ENCODE measurements at regions not wholly inside any gene's neighbourhood (a gene's known extent, or its start where the extent isn't known, plus 50 kb on each side); places are given as distances from the start of the nearest gene placed in this dataset.

DNA sequence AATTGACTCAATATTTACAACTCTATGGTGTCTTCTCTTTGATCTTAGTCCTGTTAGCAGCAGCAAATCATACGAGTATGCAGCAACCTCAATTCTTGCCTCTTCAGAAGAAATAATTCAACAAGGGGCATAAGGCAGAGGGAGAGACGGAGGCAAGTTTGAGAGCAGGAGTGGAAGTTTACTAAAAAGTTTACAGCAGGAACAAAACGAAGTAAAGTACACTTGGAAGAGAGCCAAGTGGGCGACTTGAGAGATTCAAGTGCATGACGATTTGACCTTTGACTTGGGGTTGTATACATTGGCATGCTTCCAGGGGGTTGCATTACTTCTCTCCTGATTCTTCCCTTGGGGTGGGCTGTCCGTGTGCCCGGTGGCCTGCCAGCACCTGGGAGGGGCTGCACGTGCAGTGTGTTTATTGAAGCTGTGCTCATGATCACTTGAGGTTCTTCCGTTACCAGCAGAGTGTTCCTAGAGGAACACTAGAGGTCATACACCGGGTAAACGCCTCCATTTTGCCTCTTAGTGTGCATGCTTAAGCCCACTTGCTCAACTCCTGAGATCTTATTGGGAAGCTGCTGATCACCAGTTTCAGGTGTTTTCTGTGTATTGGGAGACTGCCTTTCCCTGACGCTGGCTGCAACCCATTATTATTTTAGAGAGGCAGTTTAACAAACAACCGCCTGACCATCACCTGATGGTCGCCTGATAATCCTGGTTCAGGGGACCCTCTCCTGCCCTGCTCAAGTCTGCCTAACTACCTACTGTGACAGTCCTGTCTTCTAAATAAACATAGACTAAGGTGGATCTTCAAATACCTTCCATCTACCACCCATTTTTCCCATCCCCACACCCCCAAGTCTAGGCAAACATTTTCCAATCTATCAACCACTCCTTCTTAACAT is 172.4 kb upstream of the MYLIP start:
- Histone ChIP-seq H3K36me3 (ENCODE audit: control insufficient read depth, insufficient read depth, low read length) (no peaks in the 10 kb centered on the region), H3K27me3 (ENCODE audit: control insufficient read depth, insufficient read depth, low read length) (no peaks in the 10 kb centered on the region), H3K4me3 (ENCODE audit: low read depth, low read length) (no peak overlapping the region)
- FAIRE-seq: no peak
- no peak for DNase-seq (ENCODE audit: low read depth)
- TF ChIP-seq, protein P1, sequence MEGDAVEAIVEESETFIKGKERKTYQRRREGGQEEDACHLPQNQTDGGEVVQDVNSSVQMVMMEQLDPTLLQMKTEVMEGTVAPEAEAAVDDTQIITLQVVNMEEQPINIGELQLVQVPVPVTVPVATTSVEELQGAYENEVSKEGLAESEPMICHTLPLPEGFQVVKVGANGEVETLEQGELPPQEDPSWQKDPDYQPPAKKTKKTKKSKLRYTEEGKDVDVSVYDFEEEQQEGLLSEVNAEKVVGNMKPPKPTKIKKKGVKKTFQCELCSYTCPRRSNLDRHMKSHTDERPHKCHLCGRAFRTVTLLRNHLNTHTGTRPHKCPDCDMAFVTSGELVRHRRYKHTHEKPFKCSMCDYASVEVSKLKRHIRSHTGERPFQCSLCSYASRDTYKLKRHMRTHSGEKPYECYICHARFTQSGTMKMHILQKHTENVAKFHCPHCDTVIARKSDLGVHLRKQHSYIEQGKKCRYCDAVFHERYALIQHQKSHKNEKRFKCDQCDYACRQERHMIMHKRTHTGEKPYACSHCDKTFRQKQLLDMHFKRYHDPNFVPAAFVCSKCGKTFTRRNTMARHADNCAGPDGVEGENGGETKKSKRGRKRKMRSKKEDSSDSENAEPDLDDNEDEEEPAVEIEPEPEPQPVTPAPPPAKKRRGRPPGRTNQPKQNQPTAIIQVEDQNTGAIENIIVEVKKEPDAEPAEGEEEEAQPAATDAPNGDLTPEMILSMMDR (IDR thresholded peaks at IDR 0.05; ENCODE audit: insufficient read depth, low read length, severe bottlenecking): no peak

DNA sequence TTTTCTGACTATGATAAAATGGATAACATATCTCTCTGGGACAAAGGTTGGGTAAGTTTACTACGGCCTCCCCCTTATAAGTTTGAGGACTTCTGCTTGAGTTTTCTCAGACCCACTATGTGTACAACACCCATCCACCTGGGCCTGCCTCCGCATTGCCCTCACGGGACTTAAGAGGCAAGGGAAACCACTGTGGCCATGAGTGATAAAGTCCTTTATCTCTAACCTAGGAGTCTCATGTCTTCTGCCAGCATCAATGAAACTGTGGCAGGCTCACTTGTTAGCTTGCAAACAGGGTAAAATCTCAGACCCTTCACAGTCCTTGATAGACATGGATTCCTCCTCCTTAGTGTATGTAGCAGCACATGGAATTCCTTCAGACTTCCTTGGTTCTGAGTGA is 173.4 kb upstream of the MYLIP start:
- peak; percentile 7 for FAIRE-seq
- TF ChIP-seq, protein P1 (IDR thresholded peaks at IDR 0.05; ENCODE audit: insufficient read depth, low read length, severe bottlenecking): no peak

DNA sequence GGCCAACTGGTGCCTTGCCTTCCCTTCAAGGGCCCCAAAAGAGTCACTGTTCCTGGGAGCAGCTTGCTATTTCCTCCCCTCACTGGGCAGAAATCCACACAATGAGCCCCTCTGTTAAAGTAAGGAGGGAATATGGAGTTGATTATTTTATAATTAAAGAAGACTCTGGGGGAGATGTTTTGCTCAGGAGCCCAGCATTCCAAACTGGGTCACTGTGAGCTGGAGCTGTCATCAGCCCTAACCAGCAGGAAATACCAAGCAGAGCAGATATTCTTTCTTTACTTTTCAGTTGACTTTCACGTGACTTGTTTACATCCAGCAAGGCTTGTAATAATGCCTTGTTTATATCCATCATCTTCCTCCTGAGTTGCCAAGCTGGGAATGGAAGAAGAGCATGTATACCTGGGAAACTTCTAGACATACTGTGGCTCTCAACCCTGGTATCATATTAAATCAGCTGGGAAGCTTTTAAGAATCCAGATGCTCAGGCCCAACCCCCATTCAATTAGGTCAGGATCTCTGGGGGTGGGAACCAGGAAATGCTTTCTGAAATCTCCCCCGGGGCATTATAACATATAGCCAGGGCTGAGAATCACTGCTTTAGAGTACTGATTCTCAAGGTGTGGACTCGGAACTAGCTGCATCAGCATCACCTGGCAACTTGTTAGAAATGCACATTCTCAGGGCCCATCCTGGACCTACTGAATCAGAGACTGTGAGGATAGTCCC is 175.6 kb upstream of the MYLIP start:
- no peaks in the 10 kb centered on the region for H3K27me3 ChIP-seq (ENCODE audit: control insufficient read depth, insufficient read depth, low read length)
- H3K4me3 ChIP-seq (ENCODE audit: low read depth, low read length): no peak overlapping the region
- no peaks in the 10 kb centered on the region for H3K36me3 ChIP-seq (ENCODE audit: control insufficient read depth, insufficient read depth, low read length)
- no peak for FAIRE-seq
- TF ChIP-seq, protein P1 (IDR thresholded peaks at IDR 0.05; ENCODE audit: insufficient read depth, low read length, severe bottlenecking): no peak
- DNase-seq (ENCODE audit: low read depth): no peak

More for the DNA sequence above, 173.4 kb upstream of the MYLIP start:
- H3K36me3 ChIP-seq (ENCODE audit: control insufficient read depth, insufficient read depth, low read length): no peaks in the 10 kb centered on the region
- no peak overlapping the region for H3K4me3 ChIP-seq (ENCODE audit: low read depth, low read length)
- DNase-seq (ENCODE audit: low read depth): no peak
- no peaks in the 10 kb centered on the region for H3K27me3 ChIP-seq (ENCODE audit: control insufficient read depth, insufficient read depth, low read length)

DNA sequence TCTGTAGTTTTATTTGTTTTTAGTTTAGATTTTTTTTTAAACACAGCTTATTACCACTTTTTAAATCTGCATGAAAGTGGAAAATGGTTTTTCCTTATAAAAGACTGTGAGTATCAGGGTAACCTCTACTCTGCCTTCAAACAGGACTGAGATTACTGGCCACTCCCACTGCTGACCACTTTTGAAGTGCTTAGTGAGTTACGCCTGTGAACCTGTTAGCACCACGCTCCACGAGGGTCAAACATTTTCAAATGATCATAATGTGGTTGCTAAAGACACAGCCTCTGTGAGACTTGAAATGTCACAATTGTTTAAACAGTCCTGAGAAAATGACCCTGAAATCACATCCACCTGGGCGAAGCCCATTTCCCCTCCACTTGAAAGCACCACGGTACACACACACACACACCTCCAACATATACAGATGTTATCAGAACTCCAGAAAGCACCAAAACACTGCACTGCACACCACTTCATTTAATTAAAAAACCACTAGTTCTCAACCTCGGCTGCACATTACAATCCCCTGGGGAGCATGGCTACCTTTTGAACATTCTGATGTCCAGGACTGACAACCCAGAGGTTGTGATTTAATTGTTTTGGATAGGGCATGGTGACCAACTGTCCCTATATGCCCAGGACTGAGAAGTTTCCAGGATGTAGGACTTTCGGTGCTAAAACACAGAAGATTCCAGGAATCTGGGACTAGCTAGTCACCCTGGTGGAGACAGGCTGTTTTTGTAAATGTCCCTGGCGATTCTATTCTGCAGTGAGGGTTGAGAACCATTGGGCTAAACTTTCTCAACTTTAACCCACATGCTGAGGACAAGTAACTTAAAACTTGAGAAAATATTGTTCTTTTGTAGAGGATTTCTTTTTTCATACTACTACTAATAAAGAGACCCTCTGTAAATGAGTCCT is 176.4 kb upstream of the MYLIP start:
- no peak for FAIRE-seq
- TF ChIP-seq, protein P1 (IDR thresholded peaks at IDR 0.05; ENCODE audit: insufficient read depth, low read length, severe bottlenecking): no peak
- Histone ChIP-seq H3K27me3 (ENCODE audit: control insufficient read depth, insufficient read depth, low read length) (no peaks in the 10 kb centered on the region), H3K4me3 (ENCODE audit: low read depth, low read length) (no peak overlapping the region), H3K36me3 (ENCODE audit: control insufficient read depth, insufficient read depth, low read length) (no peaks in the 10 kb centered on the region)
- no peak for DNase-seq (ENCODE audit: low read depth)

DNA sequence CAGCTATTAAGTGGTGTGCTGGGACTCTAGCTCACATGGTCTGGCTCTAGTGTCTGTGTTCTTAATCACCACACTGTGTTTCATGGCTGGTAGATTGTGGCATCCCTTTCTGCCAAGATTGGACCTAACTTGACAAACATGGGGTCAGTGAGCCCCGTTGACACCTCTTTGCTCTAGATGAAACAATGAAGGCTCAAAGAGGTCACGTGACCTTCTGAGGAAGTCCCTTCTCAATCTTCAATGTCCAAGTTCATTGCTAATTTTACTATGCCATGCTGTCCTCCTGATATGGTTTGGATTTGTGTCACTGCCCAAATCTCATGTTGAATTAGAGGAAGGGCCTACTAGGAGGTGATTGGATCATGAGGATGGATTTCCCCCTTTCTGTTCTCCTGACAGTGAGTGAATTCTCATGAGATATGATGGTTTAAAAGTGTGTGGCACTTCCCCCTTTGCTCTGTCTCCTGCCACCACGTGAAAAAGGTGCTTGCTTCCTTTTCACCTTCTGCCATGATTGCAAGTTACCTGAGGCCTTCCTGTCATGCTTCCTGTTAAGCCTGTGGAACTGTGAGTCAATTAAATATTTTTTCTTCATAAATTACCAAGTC is 177.8 kb upstream of the MYLIP start:
- TF ChIP-seq, protein P1 (IDR thresholded peaks at IDR 0.05; ENCODE audit: insufficient read depth, low read length, severe bottlenecking): no peak
- DNase-seq (ENCODE audit: low read depth): no peak
- Histone ChIP-seq H3K36me3 (ENCODE audit: control insufficient read depth, insufficient read depth, low read length) (no peaks in the 10 kb centered on the region), H3K4me3 (ENCODE audit: low read depth, low read length) (no peak overlapping the region), H3K27me3 (ENCODE audit: control insufficient read depth, insufficient read depth, low read length) (no peaks in the 10 kb centered on the region)
- no peak for FAIRE-seq

All from bronchial epithelial cell (primary cell).